IPS-20b (cell line): ENCODE measurements at regions not wholly inside any gene's neighbourhood (a gene's known extent, or its start where the extent isn't known, plus 50 kb on each side); places are given as distances from the start of the nearest gene placed in this dataset.

Experiments
- H3K27ac ChIP-seq: one replicate; pipeline ENCODE4 v1.5.1; 2013; ENCODE audit warnings: low read length
- H3K27me3 ChIP-seq: 2 replicates; pipeline ENCODE4 v1.6.1; 2013; ENCODE audit warnings: mild to moderate bottlenecking, low read length, inconsistent platforms; ENCODE audit not compliant: insufficient read depth
- H3K36me3 ChIP-seq: 2 replicates; pipeline ENCODE4 v1.6.1; 2013; ENCODE audit warnings: low read depth, mild to moderate bottlenecking, inconsistent platforms, low read length, moderate library complexity; ENCODE audit not compliant: insufficient read depth
- H3K4me1 ChIP-seq: 2 replicates; pipeline ENCODE4 v1.6.1; 2013; ENCODE audit warnings: mild to moderate bottlenecking, control low read depth, inconsistent platforms, low read length, moderate library complexity; ENCODE audit not compliant: insufficient read depth
- H3K4me3 ChIP-seq: 2 replicates; pipeline ENCODE4 v1.5.1; 2013; ENCODE audit warnings: mild to moderate bottlenecking, low read length, inconsistent platforms
- H3K9ac ChIP-seq: 2 replicates; pipeline ENCODE4 v1.6.1; 2013; ENCODE audit warnings: low read depth, mild to moderate bottlenecking, inconsistent platforms, low read length, moderate library complexity
- H3K9me3 ChIP-seq: 2 replicates; pipeline ENCODE4 v1.6.1; 2013; ENCODE audit warnings: mild to moderate bottlenecking, low read depth, low read length, inconsistent platforms; ENCODE audit not compliant: insufficient read depth

GRCh38 chr2:236403125-236403524, 138.9 kb upstream of the ASB18 start:
- H3K4me1 ChIP-seq, result peaks cover 4% of the 10 kb centered on the region; the same call in 1 of the 2 replicates
- no peaks in the 10 kb centered on the region for H3K36me3 ChIP-seq
- H3K4me3 ChIP-seq, result no peak overlapping the region
- H3K27me3 ChIP-seq, result no peaks in the 10 kb centered on the region
- no peak overlapping the region for H3K27ac ChIP-seq
- H3K9ac ChIP-seq, result no peak overlapping the region
- H3K9me3 ChIP-seq, result no peaks in the 10 kb centered on the region

- Histone ChIP-seq H3K4me3 (no peak overlapping the region), H3K9ac (no peak overlapping the region), H3K4me1 (peaks cover 4% of the 10 kb centered on the region; the same call in 1 of the 2 replicates), H3K27ac (no peak overlapping the region), H3K36me3 (no peaks in the 10 kb centered on the region), H3K27me3 (no peaks in the 10 kb centered on the region), H3K9me3 (peaks cover 1% of the 10 kb centered on the region; the same call in 1 of the 2 replicates)
Observed at GRCh38 chr2:236403811-236404210, 139.6 kb upstream of the ASB18 start.

GRCh38 chr2:236404346-236404745, 140.1 kb upstream of the ASB18 start:
- no peak overlapping the region for H3K9ac ChIP-seq
- H3K27ac ChIP-seq, result no peak overlapping the region
- H3K36me3 ChIP-seq, result no peaks in the 10 kb centered on the region
- H3K4me1 ChIP-seq, result peaks cover 4% of the 10 kb centered on the region; the same call in 1 of the 2 replicates
- no peak overlapping the region for H3K4me3 ChIP-seq
- H3K27me3 ChIP-seq, result no peaks in the 10 kb centered on the region
- peaks cover 4% of the 10 kb centered on the region; the same call in 1 of the 2 replicates for H3K9me3 ChIP-seq

GRCh38 chr2:236405357-236405756, 141.2 kb upstream of the ASB18 start:
- Histone ChIP-seq H3K27ac (no peak overlapping the region), H3K9me3 (peaks cover 4% of the 10 kb centered on the region; the same call in 1 of the 2 replicates), H3K4me3 (no peak overlapping the region), H3K27me3 (no peaks in the 10 kb centered on the region), H3K36me3 (no peaks in the 10 kb centered on the region), H3K4me1 (peaks cover 4% of the 10 kb centered on the region; the same call in 1 of the 2 replicates), H3K9ac (no peak overlapping the region)

- no peaks in the 10 kb centered on the region for H3K36me3 ChIP-seq
- H3K27me3 ChIP-seq, result no peaks in the 10 kb centered on the region
- H3K9ac ChIP-seq, result no peak overlapping the region
- peaks cover 4% of the 10 kb centered on the region; the same call in 1 of the 2 replicates for H3K9me3 ChIP-seq
- no peak overlapping the region for H3K27ac ChIP-seq
- H3K4me1 ChIP-seq, result peaks cover 4% of the 10 kb centered on the region; the same call in 1 of the 2 replicates
- no peak overlapping the region for H3K4me3 ChIP-seq
Observed at GRCh38 chr2:236408090-236408489, 143.9 kb upstream of the ASB18 start.

GRCh38 chr2:236408786-236409185, 144.6 kb upstream of the ASB18 start:
- H3K27me3 ChIP-seq, result no peaks in the 10 kb centered on the region

GRCh38 chr2:236415684-236416444, 151.7 kb upstream of the ASB18 start:
- no peaks in the 10 kb centered on the region for H3K9me3 ChIP-seq
- no peak overlapping the region; the same call in 1 of the 2 replicates for H3K9ac ChIP-seq
- H3K4me1 ChIP-seq, result no peaks in the 10 kb centered on the region
- no peak overlapping the region for H3K27ac ChIP-seq
- no peaks in the 10 kb centered on the region for H3K36me3 ChIP-seq
- H3K4me3 ChIP-seq, result no peak overlapping the region
- H3K27me3 ChIP-seq, result no peaks in the 10 kb centered on the region

More at GRCh38 chr2:236408786-236409185, 144.6 kb upstream of the ASB18 start:
- Histone ChIP-seq H3K36me3 (no peaks in the 10 kb centered on the region), H3K4me1 (peaks cover 4% of the 10 kb centered on the region; the same call in 1 of the 2 replicates), H3K4me3 (no peak overlapping the region), H3K9me3 (peaks cover 4% of the 10 kb centered on the region; the same call in 1 of the 2 replicates), H3K27ac (no peak overlapping the region), H3K9ac (no peak overlapping the region)

- no peak overlapping the region for H3K9ac ChIP-seq
- no peaks in the 10 kb centered on the region for H3K9me3 ChIP-seq
- no peaks in the 10 kb centered on the region for H3K4me1 ChIP-seq
- no peak overlapping the region for H3K4me3 ChIP-seq
- H3K27ac ChIP-seq, result no peak overlapping the region
- H3K36me3 ChIP-seq, result no peaks in the 10 kb centered on the region
- no peaks in the 10 kb centered on the region for H3K27me3 ChIP-seq
Observed at GRCh38 chr2:236417150-236417549, 152.5 kb upstream of the ACKR3 start.

GRCh38 chr2:236430584-236430983, 139.0 kb upstream of the ACKR3 start:
- Histone ChIP-seq H3K27ac (no peak overlapping the region), H3K27me3 (peaks cover 5% of the 10 kb centered on the region; the same call in 1 of the 2 replicates), H3K36me3 (no peaks in the 10 kb centered on the region), H3K4me3 (no peak overlapping the region), H3K9me3 (no peaks in the 10 kb centered on the region), H3K4me1 (peaks cover 7% of the 10 kb centered on the region; the same call in 1 of the 2 replicates), H3K9ac (no peak overlapping the region)

GRCh38 chr2:236434593-236434992, 135.0 kb upstream of the ACKR3 start:
- Histone ChIP-seq H3K9ac (no peak overlapping the region), H3K9me3 (no peaks in the 10 kb centered on the region), H3K4me3 (no peak overlapping the region), H3K4me1 (peaks cover 7% of the 10 kb centered on the region; the same call in 1 of the 2 replicates), H3K36me3 (no peaks in the 10 kb centered on the region), H3K27ac (no peak overlapping the region), H3K27me3 (peaks cover 5% of the 10 kb centered on the region; the same call in 1 of the 2 replicates)

GRCh38 chr2:236440110-236440881, 129.3 kb upstream of the ACKR3 start:
- no peaks in the 10 kb centered on the region for H3K27me3 ChIP-seq
- H3K4me3 ChIP-seq, result no peak overlapping the region
- H3K36me3 ChIP-seq, result no peaks in the 10 kb centered on the region
- no peaks in the 10 kb centered on the region for H3K9me3 ChIP-seq
- H3K4me1 ChIP-seq, result no peaks in the 10 kb centered on the region
- no peak overlapping the region for H3K27ac ChIP-seq
- H3K9ac ChIP-seq, result no peak overlapping the region
